Stimulated activated memory B cell treated with anti-CD40 and anti-IgM and Interleukin-4, amounts not matched to agents 10 μg/mL and 1 μg/mL and 100 μg/mL, for 72 hours (primary cell): ENCODE measurements at regions not wholly inside any gene's neighbourhood (a gene's known extent, or its start where the extent isn't known, plus 50 kb on each side); places are given as distances from the start of the nearest gene placed in this dataset.

Experiments used
- ATAC-seq: fragments of 150-1000 bp; cut with Tn5 transposase; 2 replicates; pipeline ENCODE4 v1.10.0; 2021
- H3K27ac Mint-ChIP-seq: one replicate; pipeline ENCODE4 v1.8.0; 2022; ENCODE audit warnings: mild to moderate bottlenecking, mixed read lengths
- H3K27me3 Mint-ChIP-seq: one replicate; pipeline ENCODE4 v1.8.0; 2022; ENCODE audit warnings: mixed read lengths
- H3K36me3 Mint-ChIP-seq: one replicate; pipeline ENCODE4 v1.8.0; 2022; ENCODE audit warnings: mixed read lengths
- H3K4me1 Mint-ChIP-seq: one replicate; pipeline ENCODE4 v1.8.0; 2022; ENCODE audit warnings: mixed read lengths
- H3K4me3 Mint-ChIP-seq: one replicate; pipeline ENCODE4 v1.8.0; 2022; ENCODE audit warnings: mild to moderate bottlenecking, moderate library complexity, mixed read lengths
- H3K9me3 Mint-ChIP-seq: one replicate; pipeline ENCODE4 v1.8.0; 2022; ENCODE audit warnings: mixed read lengths

DNA sequence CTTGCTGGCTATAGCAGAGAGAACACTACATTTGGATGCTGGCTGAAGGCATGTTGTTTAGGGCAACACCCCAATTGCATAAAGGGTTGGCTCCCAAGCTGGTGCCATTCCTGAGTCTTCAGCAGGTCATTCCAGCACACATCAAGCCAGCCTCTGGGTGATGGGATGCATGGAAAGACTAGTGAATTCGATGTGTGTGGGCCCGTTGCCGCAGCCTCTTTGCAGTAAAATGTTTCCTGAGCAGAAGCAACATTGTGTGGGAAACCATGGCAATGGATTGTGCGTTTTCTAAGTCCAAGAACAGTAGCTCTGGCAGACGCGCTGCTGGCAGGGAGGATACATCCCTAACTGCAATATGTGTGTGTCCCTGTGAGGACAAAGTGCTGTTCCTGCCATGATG, 142.4 kb upstream of the SLC24A3 start:
- Mint-ChIP-seq H3K4me1 (peaks cover 18% of the 10 kb centered on the region), H3K27ac (no peak overlapping the region), H3K27me3 (peaks cover 17% of the 10 kb centered on the region), H3K4me3 (no peak overlapping the region), H3K36me3 (no peaks in the 10 kb centered on the region), H3K9me3 (no peaks in the 10 kb centered on the region)
- no peak for ATAC-seq

DNA sequence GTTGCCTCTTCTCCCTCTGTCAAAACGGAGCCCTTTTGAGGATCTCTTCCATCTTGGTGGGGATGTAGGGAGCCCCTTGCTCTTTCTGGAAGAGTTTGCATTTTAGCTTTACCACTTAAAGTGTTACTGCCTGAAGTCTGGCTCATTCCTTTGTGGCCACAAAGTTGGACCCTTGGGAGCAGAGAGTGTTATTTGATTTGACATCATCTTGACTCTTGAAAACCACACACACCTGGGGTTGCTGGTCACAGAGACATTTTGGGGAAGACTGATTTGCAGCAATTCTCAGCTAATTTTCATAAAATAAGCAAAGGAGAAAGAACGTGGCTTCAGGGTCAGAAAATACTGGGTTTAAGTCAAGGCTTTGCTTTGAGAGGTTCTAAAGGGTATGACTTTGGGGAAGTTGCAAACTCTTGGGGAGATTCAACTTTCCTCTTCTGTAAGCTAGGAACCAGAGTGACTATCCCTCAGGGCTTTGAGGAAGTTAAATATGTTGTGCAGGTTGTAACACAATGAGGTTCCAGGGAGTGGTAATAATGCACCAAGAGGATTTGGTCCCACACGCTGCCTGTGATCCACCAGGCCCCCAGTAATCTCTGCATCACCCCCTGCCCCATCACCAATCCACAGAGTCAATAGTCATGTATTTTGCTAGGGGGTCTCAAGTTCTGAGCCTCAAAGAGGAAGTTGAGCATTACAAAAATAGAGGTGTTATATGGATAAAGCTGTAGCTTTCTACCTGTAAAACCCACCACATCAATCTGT, 141.6 kb upstream of the SLC24A3 start:
- H3K27ac Mint-ChIP-seq, result no peak overlapping the region

DNA sequence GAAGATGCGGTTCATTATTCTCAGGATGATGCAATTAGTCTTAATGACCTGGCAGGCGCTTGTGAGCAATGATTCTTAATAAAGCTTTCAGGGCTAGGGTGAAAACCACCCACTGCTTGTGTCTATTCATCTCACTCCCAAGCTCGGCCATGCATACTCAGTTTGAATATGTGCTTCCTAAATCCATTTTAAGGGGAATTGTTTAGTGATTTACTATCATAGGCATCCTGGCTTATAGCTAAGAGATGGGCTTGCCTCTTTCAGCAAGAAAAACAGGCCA, 141.1 kb upstream of the SLC24A3 start:
- H3K4me1 Mint-ChIP-seq, result peaks cover 23% of the 10 kb centered on the region
- H3K4me3 Mint-ChIP-seq, result no peak overlapping the region
- no peak overlapping the region for H3K27ac Mint-ChIP-seq
- peak; percentile 14 for ATAC-seq
- peaks cover 17% of the 10 kb centered on the region for H3K27me3 Mint-ChIP-seq
- no peaks in the 10 kb centered on the region for H3K36me3 Mint-ChIP-seq
- H3K9me3 Mint-ChIP-seq, result no peaks in the 10 kb centered on the region

More for the DNA sequence above, 141.6 kb upstream of the SLC24A3 start:
- peak; percentile 32 for ATAC-seq
- no peak overlapping the region for H3K4me3 Mint-ChIP-seq
- no peaks in the 10 kb centered on the region for H3K36me3 Mint-ChIP-seq
- peaks cover 17% of the 10 kb centered on the region for H3K27me3 Mint-ChIP-seq
- H3K4me1 Mint-ChIP-seq, result peaks cover 23% of the 10 kb centered on the region
- H3K9me3 Mint-ChIP-seq, result no peaks in the 10 kb centered on the region

DNA sequence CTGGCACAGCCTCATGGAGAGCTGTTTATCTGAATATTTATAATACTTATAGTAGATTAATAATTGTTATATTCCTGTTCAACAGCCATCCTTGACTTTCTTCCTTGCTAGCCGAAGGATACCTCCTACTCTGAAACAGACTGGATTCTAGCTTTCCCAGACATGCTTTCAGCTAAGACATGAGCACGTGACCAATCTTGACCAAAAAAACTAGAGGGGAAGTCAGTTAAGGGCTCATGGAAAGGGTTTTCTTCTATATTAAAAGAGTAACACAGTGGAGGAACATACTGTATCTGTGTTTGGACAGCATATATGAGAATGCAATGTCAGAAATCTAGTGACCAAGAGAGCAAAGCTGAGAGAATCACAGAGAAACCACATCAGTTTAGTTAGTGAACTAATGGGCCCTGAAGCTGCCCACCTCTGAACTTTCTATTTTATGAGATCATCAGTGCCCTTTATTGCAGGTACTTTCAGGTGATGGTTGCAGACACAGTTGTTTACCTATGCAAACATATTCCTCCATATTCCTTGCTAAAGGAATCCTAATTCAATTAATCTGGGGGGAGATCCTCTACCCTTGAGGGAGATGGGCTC, 140.4 kb upstream of the SLC24A3 start:
- Mint-ChIP-seq H3K9me3 (no peaks in the 10 kb centered on the region), H3K4me3 (no peak overlapping the region), H3K27ac (no peak overlapping the region), H3K4me1 (peaks cover 23% of the 10 kb centered on the region), H3K36me3 (no peaks in the 10 kb centered on the region), H3K27me3 (peaks cover 17% of the 10 kb centered on the region)
- ATAC-seq, result no peak

DNA sequence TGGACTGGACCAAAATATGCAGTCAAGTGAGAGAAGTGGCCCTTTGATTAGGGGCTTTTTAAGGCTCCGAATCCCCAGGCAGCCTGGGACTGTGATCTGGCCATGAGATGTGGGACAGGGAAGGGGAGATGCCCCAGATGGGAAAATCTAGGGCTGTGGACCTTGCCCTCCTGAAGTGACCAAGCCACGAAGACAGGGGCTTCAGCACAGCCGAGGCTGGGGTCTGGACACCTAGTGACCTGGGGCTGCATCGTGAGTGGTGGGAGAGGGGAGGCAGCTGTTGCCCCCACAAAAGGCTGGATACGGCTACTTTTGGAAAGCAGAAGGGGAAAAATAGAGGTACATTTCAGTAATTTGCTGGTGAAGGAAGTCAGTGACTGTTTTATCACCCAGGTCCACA, 139.5 kb upstream of the SLC24A3 start:
- no peaks in the 10 kb centered on the region for H3K9me3 Mint-ChIP-seq
- H3K27ac Mint-ChIP-seq, result no peak overlapping the region
- peaks cover 26% of the 10 kb centered on the region for H3K27me3 Mint-ChIP-seq
- no peak overlapping the region for H3K4me3 Mint-ChIP-seq
- ATAC-seq, result no peak
- H3K4me1 Mint-ChIP-seq, result peaks cover 23% of the 10 kb centered on the region
- H3K36me3 Mint-ChIP-seq, result no peaks in the 10 kb centered on the region

DNA sequence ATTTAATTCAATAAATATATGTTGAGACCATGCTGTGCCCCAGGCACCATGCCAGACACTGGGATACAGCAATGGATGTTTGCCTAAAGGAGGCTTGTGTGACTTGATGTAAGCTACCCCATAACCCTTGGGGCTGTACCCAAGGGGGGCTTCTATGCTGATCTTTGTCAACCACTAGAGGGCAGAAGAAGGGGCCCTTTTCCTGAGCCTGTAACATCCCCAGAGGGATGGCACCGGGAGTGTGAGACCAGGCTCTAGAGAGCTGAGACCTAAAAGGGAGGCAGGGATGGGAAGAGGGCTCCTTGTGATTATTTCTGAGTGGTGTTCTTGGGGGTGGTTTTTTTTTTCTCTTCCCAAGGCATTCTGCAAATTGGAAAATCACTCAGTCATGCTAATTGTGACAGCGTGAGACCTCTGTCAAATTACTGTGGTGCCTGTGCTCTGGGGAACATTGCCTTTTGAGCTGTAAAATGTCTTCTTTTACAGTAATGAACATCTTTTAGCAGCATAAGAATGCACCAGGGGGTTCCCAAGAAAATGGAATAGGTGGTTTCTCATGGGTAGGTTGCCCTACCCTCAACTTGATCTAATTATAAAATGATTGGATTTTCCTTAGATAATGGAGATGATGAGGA, 138.7 kb upstream of the SLC24A3 start:
- Mint-ChIP-seq H3K9me3 (no peaks in the 10 kb centered on the region), H3K36me3 (no peaks in the 10 kb centered on the region), H3K4me1 (peaks cover 23% of the 10 kb centered on the region), H3K27ac (no peak overlapping the region), H3K4me3 (no peak overlapping the region), H3K27me3 (peaks cover 27% of the 10 kb centered on the region)
- no peak for ATAC-seq

DNA sequence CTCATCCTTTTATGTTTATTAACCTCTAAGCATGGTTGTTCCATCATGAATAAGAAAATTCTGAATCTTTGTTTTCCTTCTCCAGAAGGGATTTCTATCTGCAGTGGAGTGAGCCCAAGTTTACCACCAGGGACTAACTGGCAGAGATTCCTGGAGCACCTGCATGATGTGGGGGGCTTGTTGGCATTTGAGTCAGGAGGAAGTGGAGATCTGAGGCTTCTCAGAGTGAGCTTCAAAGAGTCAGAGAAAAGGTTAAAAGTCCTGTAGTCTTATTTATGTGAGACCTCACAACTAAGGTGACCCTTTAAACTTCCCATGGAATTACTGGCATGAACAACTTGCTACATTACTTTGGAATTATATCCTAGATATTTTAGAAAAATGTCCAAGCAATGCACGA, 138.1 kb upstream of the SLC24A3 start:
- no peaks in the 10 kb centered on the region for H3K9me3 Mint-ChIP-seq
- peaks cover 23% of the 10 kb centered on the region for H3K4me1 Mint-ChIP-seq
- H3K27ac Mint-ChIP-seq, result no peak overlapping the region
- H3K36me3 Mint-ChIP-seq, result no peaks in the 10 kb centered on the region
- peaks cover 23% of the 10 kb centered on the region for H3K27me3 Mint-ChIP-seq
- H3K4me3 Mint-ChIP-seq, result no peak overlapping the region
- ATAC-seq, result no peak

DNA sequence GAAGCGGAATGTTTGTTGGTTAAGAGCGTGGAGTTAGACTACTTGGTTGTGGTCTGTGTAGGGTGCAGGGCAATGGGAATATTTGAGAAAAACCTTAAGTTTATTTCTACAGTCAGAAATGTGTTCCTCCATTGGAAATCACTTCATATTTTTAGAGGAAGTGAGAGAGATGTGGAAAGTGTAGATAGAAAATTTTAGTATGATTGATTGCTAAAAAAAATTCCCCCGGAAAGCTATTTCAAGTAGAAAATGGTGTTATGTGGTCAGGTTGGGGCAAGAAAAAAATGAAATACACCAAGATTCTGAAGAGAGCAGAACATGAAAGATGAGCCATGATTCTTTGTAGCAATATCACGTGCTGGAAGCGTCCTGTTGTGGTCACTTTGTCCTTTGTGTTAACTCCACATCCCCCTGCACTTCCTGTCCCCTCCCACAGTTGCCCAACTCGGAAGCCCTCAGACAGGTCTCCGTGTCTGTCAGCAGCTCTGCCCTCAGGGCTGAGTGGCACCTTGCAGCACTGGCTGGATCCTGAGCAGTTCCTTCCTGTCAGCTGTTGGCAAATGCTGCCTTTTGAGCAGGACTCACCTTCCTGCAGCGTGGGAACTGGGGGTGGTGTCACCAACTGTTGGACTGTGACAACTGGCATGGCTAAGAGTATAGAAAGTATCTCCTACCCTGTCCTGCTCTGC, 137.5 kb upstream of the SLC24A3 start:
- Mint-ChIP-seq H3K36me3 (no peaks in the 10 kb centered on the region), H3K27me3 (peaks cover 23% of the 10 kb centered on the region), H3K9me3 (no peaks in the 10 kb centered on the region), H3K4me3 (no peak overlapping the region), H3K27ac (no peak overlapping the region), H3K4me1 (peaks cover 23% of the 10 kb centered on the region)
- ATAC-seq, result peak; percentile 56

DNA sequence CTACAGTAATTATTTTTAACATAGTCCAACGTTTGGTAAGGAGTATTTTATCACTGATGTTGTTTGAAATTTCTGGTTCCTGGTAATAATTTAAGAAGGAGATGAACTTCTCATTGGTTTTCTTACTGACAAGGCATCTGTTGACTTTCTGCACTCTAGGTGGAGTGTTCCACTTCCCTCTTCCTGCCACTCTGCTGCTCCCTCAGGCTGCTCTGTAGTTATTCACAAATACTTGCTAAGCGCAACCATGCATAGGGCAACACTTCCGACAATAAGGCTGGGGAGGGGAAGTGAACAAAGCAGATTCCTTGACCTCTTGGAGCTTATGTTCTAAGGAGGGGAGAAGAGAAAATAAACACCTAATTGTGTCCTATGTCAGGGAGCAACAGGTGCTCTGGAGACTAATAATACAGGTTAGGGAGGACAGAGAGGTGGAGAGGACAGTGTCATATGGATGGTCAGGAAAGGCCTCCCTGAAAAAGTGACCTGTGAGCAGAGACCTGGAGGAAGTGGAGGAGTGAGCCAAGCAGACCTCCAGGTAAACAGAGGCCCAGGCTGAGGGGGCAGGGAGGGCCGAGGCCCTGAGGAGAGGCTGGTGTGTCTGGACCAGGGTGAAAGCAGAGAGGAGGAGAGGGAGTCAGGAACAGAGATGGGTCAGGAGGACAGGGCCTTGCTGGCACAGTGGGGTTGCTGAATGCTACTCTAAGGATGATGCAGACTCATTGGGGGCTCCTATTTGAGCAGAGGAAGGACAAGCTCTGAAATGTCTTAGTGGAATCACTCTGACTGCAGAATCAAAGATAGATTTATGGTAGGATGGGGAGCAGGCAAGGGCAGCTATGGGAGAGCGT, 134.8 kb upstream of the SLC24A3 start:
- no peaks in the 10 kb centered on the region for H3K9me3 Mint-ChIP-seq
- H3K4me1 Mint-ChIP-seq, result peaks cover 13% of the 10 kb centered on the region
- H3K27me3 Mint-ChIP-seq, result peaks cover 19% of the 10 kb centered on the region
- ATAC-seq, result no peak
- H3K36me3 Mint-ChIP-seq, result no peaks in the 10 kb centered on the region
- no peak overlapping the region for H3K4me3 Mint-ChIP-seq
- H3K27ac Mint-ChIP-seq, result no peak overlapping the region

DNA sequence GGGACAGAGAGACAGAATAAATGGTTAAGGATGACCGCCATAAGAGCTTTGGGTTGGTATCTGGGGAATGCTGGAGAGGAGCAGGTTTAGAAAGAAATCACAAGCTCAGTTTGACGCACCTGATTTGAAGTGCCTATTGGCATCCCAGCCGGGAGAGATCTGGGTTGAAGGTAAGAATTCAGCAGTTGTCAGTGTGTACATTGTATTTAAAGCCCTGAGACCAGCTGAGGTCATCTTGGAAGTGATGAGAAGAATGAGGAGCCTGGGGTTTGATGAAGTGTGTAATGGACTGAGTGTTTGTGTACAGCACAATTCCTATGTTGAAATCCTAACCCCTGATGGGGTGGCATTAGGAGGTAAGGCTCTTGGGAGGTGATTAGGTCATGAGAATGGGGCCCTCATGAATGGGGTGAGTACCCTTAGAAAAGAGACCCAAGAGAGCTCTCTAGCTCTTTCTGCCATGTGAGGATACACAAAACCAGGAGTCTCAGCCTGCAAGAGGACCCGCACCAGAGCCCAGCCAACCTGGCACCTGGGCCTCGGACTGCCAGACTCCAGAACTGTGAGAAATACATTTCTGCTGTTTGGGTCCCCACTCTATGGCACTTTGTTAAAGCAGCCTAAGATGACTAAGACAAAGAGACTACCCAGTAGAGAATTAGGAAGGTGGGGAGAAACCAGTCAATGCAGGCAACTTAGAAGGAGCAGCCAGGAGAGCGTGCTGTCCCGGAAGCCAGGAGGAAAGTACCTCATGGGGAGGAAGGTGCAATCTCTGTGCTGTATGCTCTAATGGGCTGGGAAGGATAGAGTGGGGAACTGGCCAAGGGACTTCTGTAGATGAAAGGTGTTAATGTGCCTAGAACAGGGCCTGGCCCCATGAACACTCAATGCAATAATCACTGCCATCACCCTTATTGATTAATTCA, 133.7 kb upstream of the SLC24A3 start:
- peaks cover 13% of the 10 kb centered on the region for H3K4me1 Mint-ChIP-seq
- H3K4me3 Mint-ChIP-seq, result no peak overlapping the region
- no peak overlapping the region for H3K27ac Mint-ChIP-seq
- no peaks in the 10 kb centered on the region for H3K36me3 Mint-ChIP-seq
- peaks cover 14% of the 10 kb centered on the region for H3K27me3 Mint-ChIP-seq
- H3K9me3 Mint-ChIP-seq, result no peaks in the 10 kb centered on the region
- no peak for ATAC-seq

DNA sequence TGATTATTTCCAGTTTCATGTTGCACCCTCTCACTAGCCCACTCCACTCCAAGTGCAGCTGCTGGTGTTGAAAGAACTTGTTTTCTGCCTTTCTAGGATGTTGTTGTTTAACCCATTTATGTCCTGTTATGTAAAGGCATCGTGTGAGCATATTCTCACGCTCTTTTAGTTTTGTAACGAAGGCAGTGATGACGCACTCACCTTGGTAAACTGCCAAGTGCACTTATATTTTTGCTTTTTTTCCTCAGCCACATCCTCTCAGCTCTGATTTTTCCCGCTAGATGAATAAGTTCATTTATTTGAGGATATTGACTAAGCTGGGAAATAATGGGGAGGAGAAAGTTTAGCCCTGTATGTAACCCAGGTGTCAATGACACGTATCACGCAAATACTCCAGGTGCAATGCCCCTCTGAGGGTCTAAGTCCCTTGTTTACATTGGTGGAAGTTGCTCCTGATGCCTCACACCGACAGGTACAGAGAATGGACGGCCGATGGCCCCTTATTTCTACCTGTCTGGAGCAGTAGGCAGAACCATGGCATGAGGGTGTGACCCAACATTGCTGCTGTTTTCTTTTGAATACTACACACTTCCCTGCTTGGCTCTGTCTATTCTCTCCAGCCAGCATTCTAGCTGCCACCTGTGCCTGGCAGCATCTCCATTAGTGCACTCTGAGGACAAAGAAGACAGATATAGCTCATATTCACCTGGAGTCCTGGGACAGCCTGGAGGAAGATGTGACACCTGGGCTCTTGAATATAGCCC, 132.7 kb upstream of the SLC24A3 start:
- Mint-ChIP-seq H3K4me3 (no peak overlapping the region), H3K27ac (no peak overlapping the region), H3K9me3 (no peaks in the 10 kb centered on the region), H3K36me3 (no peaks in the 10 kb centered on the region), H3K4me1 (peaks cover 8% of the 10 kb centered on the region), H3K27me3 (peaks cover 14% of the 10 kb centered on the region)
- no peak for ATAC-seq

DNA sequence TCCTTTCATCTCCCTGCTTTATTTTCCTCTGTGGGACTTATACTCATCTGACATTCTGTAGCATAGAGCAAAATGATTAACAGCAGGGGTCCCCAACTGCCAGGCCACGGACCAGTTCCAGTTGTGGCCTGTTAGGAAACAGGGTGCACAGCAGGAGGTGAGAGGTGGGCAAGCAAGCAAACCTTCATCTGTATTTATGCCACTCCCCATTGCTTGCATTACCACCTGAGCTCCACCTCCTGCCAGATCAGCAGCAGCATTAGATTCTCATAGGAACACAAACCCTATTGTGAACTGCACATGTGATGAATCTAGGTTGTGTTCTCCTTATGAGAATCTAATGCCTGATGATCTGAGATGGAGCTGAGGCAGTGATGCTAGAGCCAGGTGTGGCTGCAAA, 130.5 kb upstream of the SLC24A3 start:
- Mint-ChIP-seq H3K27me3 (peaks cover 14% of the 10 kb centered on the region), H3K36me3 (no peaks in the 10 kb centered on the region), H3K4me3 (no peak overlapping the region), H3K27ac (no peak overlapping the region), H3K4me1 (no peaks in the 10 kb centered on the region), H3K9me3 (no peaks in the 10 kb centered on the region)
- no peak for ATAC-seq

DNA sequence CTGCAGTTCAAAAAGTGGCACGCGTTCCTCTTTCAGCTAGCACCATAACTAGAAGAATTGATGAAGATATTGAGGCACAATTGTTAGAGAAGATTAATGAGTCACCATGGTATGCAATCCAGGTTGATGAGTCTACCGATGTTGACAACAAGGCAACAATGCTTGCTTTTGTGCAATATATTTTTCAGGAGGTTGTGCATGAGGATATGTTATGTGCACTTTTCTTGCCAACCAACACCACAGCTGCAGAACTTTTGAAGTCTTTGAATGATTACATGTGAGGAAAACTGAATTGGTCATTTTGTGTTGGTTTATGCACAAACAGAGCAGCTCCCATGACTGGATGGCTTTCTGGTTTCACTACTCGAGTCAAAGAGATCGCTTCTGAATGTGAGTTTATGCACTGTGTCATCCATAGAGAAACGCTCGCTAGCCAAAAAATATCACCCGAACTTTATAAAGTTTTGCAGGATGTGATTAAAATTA, 129.3 kb upstream of the SLC24A3 start:
- no peaks in the 10 kb centered on the region for H3K9me3 Mint-ChIP-seq
- no peak overlapping the region for H3K4me3 Mint-ChIP-seq
- no peak for ATAC-seq
- no peaks in the 10 kb centered on the region for H3K4me1 Mint-ChIP-seq
- no peaks in the 10 kb centered on the region for H3K36me3 Mint-ChIP-seq
- no peak overlapping the region for H3K27ac Mint-ChIP-seq
- H3K27me3 Mint-ChIP-seq, result peaks cover 3% of the 10 kb centered on the region
